Urothelium cell line (cell line): ENCODE measurements at regions not wholly inside any gene's neighbourhood (a gene's known extent, or its start where the extent isn't known, plus 50 kb on each side); places are given as distances from the start of the nearest gene placed in this dataset.
A peak's percentile ranks its signal among the peaks of the same experiment; 100 is the strongest.

ENCODE experiments used
- DNase-seq: peaks from one replicate; pipeline ENCODE4 v3.0.0; 2011; ENCODE audit warnings: low spot score, mixed read lengths
- FAIRE-seq: peaks from 2 replicates; lab custom pipeline; 2011; peaks lifted over from hg19 to GRCh38; lab: Jason Lieb, UNC

DNA sequence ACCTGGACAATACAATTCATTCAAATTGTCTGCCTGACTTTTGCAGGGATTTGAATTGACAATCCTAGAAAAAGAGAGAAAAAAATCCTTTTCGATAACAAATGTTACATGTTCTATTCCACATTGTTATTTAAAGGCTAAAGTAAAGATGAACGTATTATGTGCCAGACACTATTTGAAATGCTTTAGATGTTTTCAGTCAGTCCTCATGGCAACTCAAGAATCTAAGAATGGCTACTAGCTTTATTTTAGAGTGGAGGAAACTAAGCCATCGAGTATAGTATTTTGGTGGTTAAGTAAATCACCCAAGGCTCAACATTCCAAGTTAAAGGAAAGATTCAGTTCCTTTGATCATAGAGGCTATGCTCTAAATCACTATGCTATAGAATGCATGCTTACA lies 558.6 kb upstream of the MAN1A1 start:
- no peak for FAIRE-seq

DNA sequence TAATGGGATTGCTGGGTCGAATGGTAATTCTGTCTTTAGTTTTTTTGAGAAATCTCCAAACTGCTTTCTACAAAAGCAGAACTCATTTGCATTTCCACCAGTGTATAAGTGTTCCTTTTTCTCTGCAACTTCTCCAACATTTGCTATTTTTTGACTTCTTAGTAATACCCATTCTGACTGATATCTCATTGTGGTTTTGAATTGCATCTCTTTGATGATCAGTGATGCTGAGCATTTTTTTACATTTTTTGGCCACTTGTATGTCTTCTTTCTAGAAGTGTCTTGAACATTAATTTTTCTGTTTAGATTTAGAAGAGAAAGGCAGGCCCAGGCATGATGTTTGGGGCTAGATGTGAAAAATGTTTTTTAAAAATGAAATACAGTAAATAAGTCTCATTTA lies 553.1 kb upstream of the MAN1A1 start:
- no peak for DNase-seq
- FAIRE-seq, result no peak

More for the DNA sequence above, 558.6 kb upstream of the MAN1A1 start:
- DNase-seq, result no peak

DNA sequence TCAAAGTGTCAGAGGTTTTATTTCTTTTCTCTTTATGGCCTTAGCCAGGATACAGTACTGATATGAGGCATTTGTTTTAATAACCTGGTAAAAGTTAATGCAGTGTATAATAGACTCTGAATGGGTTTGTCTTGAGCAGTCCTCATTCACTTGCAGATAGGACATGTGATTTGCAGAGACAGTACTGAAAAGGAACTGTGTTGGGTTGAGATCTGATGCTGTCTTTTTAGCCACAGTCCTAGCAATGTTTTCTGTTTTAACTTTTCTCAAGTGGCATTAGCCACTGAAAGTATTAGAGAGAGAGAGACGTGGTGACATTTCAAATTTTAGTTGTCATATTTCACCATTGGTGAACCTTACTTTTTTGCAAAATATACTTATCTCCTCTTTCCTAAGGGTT lies 547.2 kb upstream of the MAN1A1 start:
- DNase-seq, result no peak
- FAIRE-seq, result no peak

DNA sequence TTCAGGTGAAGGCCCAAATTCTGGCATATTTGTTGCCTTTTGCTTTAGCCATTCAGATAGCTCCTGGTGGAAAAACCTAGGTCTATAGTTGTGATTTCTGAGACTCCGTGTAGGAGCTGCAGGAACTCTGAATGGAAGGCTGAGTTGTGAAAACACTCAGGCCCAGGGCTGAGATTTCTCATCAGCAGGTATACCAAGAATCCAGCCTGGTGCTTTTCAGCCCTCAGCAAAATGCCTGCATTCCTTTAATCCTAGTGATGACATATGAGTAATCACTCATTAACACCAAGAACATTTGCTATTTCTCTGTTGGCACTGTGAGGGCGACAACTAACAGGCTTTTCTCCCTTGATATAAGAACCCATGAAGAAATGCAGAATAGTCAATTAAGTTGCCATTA lies 546.1 kb upstream of the MAN1A1 start:
- DNase-seq (no peak), FAIRE-seq (no peak)

DNA sequence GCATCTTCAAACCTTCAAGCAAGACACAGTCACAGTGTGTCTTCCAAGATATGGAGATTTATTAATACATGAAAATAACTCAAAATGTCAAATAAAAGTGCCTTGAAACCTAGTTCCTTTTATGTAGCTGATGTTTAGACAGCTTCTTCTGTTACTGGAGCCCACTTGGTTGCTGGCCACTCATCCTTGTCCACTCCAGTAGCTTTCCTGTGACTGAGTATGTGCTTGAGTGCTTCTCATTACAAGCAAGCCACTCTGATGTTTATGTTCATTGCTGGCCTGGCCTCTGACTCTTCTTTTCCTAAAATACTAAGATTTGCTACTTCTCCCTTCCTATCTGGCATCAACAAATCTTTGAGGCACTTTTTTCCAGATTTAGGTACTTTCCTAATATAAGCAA lies 545.2 kb upstream of the MAN1A1 start:
- FAIRE-seq, result no peak

DNA sequence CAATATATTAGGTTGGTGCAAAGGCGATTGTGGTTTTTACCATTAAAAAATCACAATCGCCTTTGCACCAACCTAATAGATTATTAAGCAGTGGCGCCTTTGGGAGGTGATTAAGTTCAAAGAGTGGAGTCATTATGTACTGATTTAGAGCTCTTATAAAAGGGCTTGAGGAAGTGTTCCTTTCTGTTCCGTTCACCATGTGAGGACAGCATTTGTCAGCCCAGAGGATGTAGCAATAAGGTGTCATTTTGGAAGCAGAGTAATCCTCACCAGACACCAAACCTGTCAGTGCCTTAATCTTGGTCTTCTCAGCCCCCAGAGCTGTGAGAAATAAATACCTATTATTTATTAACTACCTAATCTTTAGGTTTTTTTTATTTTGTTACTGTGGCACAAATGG lies 542.1 kb upstream of the MAN1A1 start:
- DNase-seq, result no peak
- no peak for FAIRE-seq

More for the DNA sequence above, 545.2 kb upstream of the MAN1A1 start:
- DNase-seq, result no peak

DNA sequence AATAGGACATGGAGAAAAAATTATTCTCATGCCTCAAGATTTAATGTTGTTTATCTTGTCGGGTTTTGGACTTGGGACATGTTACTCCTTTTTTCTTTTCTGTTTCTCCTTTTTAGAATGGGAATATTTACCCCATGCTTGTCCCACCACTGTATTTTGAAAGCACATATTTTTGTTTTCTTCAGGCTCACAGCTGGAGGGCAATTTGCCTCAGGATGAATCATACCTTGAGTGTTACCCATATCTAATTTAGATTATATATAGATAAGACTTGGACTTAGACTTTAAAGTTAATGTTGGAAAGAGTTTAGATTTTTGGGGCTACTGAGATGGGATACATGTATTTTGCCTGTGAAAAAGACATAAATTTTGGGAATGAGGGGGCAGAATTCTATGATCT lies 541.6 kb upstream of the MAN1A1 start:
- DNase-seq (no peak), FAIRE-seq (no peak)

DNA sequence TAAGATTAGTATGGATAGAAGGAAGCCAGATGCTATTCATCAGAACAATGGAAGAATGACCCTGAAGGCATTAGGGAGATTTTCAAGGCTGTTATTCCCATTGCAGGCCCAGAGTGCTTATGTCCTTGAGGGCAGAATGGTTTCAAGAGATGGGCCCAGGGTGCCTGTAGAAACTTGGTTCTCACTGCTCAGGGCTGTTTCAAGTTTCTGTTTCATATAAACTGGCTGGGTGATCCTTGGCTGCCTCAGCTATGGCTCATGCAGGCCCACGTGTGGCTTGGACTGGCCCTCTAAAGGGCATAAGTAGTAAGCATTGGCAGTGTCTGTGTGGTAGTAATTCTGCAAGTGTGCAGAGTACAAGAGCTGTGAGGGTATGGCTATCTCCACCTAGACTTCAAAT lies 540.9 kb upstream of the MAN1A1 start:
- FAIRE-seq, result no peak
- no peak for DNase-seq

DNA sequence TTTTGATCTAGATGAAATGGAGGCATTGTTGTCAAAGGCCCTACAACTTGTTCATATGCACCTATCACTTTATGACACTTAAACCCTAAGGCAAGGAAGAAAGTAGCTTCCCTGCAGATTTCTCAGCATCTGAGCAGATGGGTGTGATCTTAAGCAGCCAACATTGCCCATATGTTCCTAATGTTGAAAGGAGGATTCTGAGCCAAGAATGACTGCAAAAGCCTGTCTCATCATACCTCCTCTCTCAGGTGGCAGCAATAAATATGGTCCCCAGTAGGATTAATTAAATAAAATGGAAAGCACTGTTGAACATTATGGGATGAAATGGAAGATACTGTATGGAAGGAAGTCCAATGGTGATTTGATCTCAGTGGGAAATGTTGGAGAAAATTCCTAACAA lies 538.1 kb upstream of the MAN1A1 start:
- no peak for FAIRE-seq
- no peak for DNase-seq

DNA sequence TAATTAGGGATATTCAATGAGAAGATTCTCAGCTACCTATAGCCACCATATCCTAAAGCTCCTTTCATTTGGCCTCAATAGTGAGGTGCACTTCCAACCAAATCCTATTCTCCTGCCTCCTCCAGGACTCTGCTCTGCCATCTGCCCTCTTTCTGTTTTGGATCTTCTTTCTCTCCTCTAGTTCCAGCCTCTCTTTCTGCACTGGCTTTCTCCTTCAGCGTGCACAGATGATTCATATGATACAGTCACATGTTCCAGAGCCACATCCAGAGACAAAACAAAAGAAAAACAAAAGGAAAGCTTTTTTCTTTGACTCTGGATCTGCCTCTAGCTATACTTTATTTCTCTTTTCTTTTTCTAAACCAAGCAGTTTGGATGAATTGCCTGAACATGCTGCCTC lies 531.9 kb upstream of the MAN1A1 start:
- DNase-seq (no peak), FAIRE-seq (no peak)

DNA sequence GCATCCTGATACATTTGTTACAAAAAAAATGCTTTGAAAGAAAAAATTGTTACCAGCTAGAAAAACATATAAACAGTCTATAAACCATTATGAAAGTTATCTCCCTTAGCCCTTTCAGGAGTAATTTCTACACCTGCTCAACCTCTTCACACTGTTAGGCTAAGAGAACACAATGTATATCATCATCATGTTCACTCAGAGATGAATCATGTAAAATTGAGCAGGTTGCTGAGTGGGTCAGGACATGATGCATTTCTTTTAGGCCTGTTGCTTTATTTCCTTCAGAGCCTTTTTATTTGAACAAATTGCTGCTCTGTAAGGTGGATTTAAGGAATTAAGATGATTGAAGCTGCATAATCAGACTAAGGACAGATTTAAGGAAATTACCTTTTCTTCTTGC lies 531.3 kb upstream of the MAN1A1 start:
- FAIRE-seq (no peak), DNase-seq (no peak)

DNA sequence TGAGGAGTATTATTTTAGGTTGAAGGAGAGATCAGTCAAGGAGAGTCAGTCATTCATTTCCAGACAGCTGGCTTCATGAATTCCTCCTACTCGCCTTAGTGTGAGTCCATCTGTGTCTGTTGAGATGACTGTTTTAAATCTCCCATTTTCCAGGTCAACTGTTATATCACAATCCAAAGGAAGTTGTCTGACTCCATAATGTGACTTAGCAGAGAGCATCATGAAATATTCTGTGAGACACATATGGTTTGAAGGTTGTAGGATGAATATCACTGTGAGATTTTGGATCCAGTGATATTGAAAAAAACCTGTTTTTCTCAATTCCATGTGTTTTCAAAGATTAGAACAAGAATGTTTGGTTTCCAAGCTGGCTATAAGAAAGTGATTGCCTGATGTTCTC lies 530.2 kb upstream of the MAN1A1 start:
- FAIRE-seq, result no peak
- DNase-seq, result no peak

DNA sequence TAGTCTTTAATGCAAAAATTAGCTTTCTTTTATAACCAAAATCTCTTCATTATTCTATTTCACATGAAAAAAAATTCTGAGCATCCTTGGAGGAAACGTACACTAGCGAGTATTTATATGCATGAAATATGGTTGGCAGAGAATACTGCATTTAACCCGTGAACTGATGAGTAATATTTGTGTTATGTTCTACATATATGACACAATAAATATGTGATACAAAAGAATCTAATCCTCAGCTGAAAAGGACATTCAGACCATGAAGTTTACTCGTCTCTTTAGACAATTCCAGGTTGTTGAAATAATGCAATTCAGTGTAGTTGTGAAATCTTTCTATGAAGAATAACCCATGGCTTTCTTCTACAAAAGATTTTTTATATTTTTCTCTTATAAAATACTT lies 524.8 kb upstream of the MAN1A1 start:
- DNase-seq (no peak), FAIRE-seq (no peak)

DNA sequence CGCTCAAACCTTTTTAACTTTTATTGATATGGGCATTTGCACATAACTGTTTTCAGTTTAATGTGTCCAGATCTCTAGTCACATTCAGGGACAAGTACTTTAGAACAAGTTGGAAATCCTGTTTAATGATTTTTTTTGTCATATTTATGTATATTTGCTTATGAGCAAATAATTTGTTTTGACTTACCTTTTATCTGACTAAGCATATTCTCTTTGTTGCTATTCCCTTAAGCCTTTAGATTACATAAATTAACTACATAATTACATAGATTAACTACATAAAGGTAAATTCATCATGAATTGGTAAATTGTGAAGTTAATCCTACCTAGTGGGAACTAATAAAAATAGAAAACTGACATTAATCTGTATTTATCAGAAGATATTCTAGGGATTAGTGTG lies 523.5 kb upstream of the MAN1A1 start:
- FAIRE-seq (no peak), DNase-seq (no peak)

DNA sequence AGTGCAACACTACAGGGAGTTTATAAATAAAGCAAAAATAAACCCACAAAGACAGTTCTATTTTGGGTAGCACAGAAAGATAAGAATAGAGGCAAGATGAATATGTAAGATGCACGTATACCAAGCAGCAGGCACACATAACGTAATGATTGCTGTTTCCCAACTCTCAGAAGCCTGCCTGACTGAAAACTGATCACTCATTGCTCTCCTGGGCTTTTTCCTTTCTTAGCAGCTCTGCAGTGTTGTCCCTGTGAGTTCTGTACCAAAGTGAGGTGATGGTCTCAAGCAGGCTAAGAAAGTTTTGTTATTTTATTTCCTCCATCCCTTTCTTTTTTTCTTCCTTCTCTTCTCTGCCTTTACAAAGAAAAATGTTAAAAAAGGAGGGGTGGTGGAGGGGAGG lies 522.0 kb upstream of the MAN1A1 start:
- DNase-seq (no peak), FAIRE-seq (no peak)

DNA sequence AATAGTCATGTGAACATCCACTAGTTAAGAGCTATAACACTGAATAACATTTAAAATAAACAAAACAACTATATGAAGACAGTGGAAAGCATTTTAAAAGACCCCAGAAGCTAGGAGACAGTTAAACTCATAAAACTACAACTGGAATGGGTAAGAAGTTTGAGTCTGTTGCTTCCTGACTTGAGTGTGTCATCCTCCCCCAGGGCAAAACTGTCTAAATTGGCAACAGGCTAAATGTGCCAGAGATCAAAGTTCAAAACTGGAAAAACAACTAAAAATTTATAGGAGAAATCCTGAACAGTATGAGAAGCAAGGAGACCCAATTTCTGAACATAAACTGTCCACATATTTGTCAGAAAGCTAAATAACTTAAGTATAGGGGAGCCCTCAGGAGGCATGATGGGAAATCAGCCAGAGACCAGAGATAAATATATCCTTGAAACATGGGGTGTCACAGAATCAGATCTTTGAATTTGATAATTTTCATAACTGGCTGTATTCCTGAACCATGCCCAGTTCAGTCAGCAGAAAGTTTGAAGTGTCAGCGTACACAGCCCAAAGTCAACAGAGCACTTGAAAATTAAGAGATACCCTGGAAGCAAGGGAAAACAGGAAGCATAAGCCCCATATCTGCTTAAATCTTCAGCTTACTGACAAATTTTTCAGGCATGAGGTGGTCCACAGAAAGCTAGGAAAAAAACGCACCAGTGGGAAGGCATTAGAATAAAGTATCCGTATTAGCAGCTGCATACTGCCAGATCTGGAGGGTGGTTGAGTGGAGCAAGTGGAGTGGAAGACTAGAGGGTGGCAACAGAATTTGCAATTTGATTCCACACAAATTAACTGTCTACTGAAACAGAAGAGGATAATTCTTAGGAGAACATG lies 516.1 kb upstream of the MAN1A1 start:
- DNase-seq (no peak), FAIRE-seq (no peak)

DNA sequence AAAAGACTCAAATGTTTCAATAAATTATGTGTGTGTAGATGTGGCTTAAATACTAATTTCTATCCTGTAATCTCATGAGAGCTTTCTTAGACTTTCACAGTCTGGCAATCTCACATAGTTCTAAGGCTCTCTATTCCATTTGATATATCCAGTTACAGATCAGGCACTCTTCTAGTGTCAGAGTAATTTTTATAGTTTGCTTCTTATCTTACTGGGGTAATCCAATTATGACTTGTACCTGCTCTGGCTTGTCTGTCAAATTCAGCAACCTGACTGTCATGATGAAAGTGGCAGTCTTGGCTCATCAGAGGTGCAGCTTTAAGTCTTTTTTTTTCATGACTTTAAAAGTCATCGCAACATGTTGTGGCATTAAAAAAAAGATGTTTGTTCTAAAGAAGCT lies 513.2 kb upstream of the MAN1A1 start:
- no peak for FAIRE-seq
- no peak for DNase-seq

DNA sequence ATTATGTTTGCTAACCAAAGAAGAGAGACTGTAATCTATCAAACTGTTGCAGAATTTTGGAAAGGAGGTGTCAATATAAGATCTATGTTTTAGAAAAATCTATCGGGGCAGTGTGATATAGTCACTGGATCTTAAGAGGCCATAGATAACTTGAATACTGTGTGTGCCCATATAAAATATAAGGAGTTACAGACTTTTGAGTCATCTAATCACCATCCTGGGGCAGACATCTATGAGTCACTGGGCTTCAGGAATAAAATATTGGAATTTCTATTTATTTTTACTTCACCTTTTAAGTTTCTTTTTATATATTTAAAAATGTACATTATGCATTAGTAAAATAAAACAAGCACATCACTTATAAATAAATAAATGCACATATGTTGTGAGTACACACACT lies 509.3 kb upstream of the MAN1A1 start:
- no peak for FAIRE-seq
- peak; percentile 4 for DNase-seq

DNA sequence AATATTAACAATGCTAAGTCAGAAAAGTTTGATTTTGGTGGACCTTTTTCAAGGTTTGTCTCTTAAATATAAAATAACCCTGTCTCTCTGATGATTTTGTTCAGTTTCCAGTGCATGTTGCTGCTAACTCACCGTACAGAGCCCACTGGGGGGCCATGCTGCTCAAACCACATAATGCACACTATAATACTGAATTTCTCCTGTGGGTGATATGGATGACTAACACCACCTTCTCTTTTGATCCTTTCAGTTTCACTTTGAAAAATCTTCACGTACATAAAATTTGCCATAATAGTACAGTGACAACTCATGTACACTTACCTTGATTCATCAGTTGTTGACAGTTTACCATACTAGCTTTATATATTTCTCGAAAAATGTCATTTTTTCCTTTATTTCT lies 506.6 kb upstream of the MAN1A1 start:
- FAIRE-seq, result no peak
- no peak for DNase-seq

DNA sequence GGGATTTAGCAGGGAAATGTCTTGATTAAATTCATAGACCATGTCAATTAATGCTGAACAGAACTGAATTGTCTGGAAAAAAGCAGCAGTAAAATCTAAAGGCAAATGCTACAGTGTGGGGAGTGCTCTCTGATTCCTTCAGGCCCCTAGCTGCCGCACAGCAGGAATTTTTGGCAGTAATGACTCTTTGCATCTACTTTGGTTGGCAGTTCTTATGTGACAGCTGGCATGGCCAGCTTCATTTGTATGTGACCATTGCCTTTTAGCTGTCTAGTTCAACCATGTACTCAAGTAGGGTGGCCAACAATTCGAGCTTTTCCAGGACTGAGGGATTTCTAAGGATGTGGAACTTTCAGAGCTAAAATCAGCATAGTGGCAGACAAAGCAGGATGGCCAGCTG lies 499.1 kb upstream of the MAN1A1 start:
- no peak for DNase-seq
- FAIRE-seq, result no peak

DNA sequence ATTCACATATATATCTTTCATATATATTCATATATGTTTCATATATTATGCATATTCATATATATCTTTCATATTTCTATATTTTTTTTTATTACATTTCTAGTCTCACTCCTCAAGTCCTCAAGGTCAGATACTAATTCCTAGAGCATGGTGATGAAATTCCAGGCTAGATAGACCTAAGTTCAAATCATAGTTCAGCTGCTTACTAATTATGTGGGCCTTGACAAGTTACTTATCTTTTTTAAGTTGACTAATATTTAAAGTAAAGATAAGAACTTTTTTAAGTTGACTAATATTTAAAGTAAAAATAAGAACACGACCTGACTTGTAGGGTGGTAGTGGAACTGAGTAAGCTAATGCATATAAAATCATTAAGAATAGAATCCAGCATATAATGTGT lies 495.6 kb upstream of the MAN1A1 start:
- FAIRE-seq (no peak), DNase-seq (no peak)

DNA sequence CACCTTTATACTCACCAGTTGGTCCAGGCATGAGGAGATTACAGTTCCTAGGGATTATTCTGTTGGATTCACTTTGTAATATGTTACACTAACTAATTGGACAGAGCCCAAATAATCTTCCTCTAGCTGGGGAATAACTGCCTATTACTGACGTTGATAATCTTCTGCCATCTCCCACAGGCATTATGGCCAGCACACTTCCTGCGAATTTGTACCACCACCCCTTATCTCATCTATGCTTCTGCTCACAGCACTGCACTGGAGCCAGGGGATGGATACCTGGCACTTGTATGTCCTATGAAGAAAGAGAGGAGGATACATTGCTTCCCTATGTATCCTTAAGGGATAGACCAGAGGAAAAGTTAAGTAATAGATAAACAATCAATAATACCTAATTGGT lies 494.8 kb upstream of the MAN1A1 start:
- FAIRE-seq, result no peak
- no peak for DNase-seq

DNA sequence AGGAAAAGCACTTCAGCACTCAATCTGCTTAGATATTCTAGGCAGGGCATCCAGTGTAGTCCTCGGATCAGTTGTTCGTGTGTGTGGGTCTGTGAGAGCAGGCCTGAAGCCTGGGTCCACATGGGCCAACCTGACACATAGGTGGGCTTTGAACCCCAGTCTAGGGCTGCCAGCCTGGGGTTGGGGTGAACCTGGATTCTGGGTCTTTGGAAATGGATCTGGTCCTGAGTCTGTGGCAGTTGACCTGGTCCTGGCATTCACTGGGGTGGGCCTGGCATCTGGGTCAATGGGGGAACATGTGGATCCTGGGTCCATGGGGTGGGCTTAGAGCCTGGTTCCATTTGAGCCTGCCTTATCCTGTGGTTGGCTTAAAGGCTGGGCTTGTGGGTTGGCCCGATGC lies 492.6 kb upstream of the MAN1A1 start:
- DNase-seq, result no peak
- FAIRE-seq, result no peak
